ENCODE measurements at regions not wholly inside any gene's neighbourhood (a gene's known extent, or its start where the extent isn't known, plus 50 kb on each side); places are given as distances from the start of the nearest gene placed in this dataset.
A peak's percentile ranks its signal among the peaks of the same experiment; 100 is the strongest.
"Not testable (repeated sequence)": the region's sequence is repeated elsewhere in the genome, so short reads cannot be mapped to it uniquely, and the experiment has no call there.

GRCh38 chr1:45266151-45266801 lies 59.9 kb upstream of the ZSWIM5 start:
- 47 to 55% methylated on average over 7 of the region's 7 CpGs for WGBS, 2 donors
- no peaks in the 10 kb centered on the region for H3K9me3 ChIP-seq
- ATAC-seq (ENCODE audit: low FRiP score in 2 of 2) (peak in 1 of 2 donors; percentile 77), DNase-seq (peak; percentile 44 to 62)
- TF ChIP-seq EP300 (IDR thresholded peaks at IDR 0.05) (no peak), POLR2A (IDR thresholded peaks at IDR 0.05) (no peak), CTCF (IDR thresholded peaks at IDR 0.05) (no peak), POLR2AphosphoS5 (IDR thresholded peaks at IDR 0.05) (no peak)
- peaks cover 2 to 13% (median 6%) of the 10 kb centered on the region in 4 donors for H3K4me1 ChIP-seq
- H3K27me3 ChIP-seq, result no peaks in the 10 kb centered on the region
- peak overlapping the region in 2 of 4 donors; percentile 66 to 69 for H3K27ac ChIP-seq
- H3K36me3 ChIP-seq, result no peaks in the 10 kb centered on the region
- H3K4me3 ChIP-seq, result no peak overlapping the region

GRCh38 chr1:45268310-45268709 lies 58.4 kb upstream of the HPDL start:
- not testable (repeated sequence) for DNase-seq; H3K27me3 ChIP-seq; H3K9me3 ChIP-seq; H3K36me3 ChIP-seq; ATAC-seq (ENCODE audit: low FRiP score in 2 of 2); H3K27ac ChIP-seq; H3K4me3 ChIP-seq
- peaks cover 2 to 13% (median 6%) of the 10 kb centered on the region in 4 donors for H3K4me1 ChIP-seq
- WGBS, 2 donors, result 89 to 94% methylated on average over 5 of the region's 5 CpGs

GRCh38 chr1:45272267-45272666 lies 54.4 kb upstream of the HPDL start:
- not testable (repeated sequence) for H3K27me3 ChIP-seq; DNase-seq; H3K4me3 ChIP-seq; ATAC-seq (ENCODE audit: low FRiP score in 2 of 2); H3K27ac ChIP-seq; H3K9me3 ChIP-seq; H3K36me3 ChIP-seq; H3K4me1 ChIP-seq
- 96 to 100% methylated on average over 1 of the region's 1 CpG for WGBS, 2 donors

- Histone ChIP-seq H3K36me3 (no peaks in the 10 kb centered on the region), H3K4me1 (no peaks in the 10 kb centered on the region), H3K27me3 (no peaks in the 10 kb centered on the region), H3K9me3 (no peaks in the 10 kb centered on the region), H3K4me3 (no peak overlapping the region), H3K27ac (no peak overlapping the region)
- WGBS, 2 donors, result 81 to 87% methylated on average over 4 of the region's 4 CpGs
- DNase-seq (no peak), ATAC-seq (ENCODE audit: low FRiP score in 2 of 2) (no peak)
- TF ChIP-seq CTCF (IDR thresholded peaks at IDR 0.05) (no peak), POLR2AphosphoS5 (IDR thresholded peaks at IDR 0.05) (no peak), EP300 (IDR thresholded peaks at IDR 0.05) (no peak), POLR2A (IDR thresholded peaks at IDR 0.05) (no peak)
These were observed 53.8 kb upstream of the HPDL start for GRCh38 chr1:45272913-45273371.

- Histone ChIP-seq H3K27ac (no peak overlapping the region), H3K27me3 (no peaks in the 10 kb centered on the region), H3K4me1 (no peaks in the 10 kb centered on the region), H3K9me3 (no peaks in the 10 kb centered on the region), H3K36me3 (no peaks in the 10 kb centered on the region), H3K4me3 (no peak overlapping the region)
- no peak for TF ChIP-seq POLR2AphosphoS5 (IDR thresholded peaks at IDR 0.05)
- TF ChIP-seq EP300 (IDR thresholded peaks at IDR 0.05), result no peak
- TF ChIP-seq CTCF (IDR thresholded peaks at IDR 0.05), result no peak
- DNase-seq (no peak), ATAC-seq (ENCODE audit: low FRiP score in 2 of 2) (no peak)
These were observed 51.6 kb upstream of the HPDL start for GRCh38 chr1:45275054-45275453.
